ENCODE measurements at regions not wholly inside any gene's neighbourhood (a gene's known extent, or its start where the extent isn't known, plus 50 kb on each side); places are given as distances from the start of the nearest gene placed in this dataset.

DNA sequence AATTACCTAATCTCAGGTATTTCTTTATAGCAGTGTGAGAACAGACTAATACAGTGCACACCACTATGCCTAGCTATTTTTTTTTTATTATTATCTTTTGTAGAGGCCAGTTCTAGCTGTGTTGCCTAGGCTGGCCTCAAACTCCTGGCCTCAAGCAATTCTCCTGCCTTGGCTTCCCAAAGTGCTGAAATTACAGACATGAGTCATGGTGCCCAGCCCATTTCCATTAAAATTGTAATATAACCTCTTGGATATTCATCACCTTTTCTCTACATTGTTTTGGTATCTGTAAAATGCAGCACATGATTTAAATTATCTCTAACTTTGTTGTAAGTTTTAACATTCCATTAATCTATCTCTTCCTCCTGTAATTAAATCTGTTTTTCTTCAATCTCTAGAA lies 2052.9 kb downstream of the ARAP2 start:
- H3K27me3 ChIP-seq: no peaks in the 10 kb centered on the region
- no peak overlapping the region for H3K27ac ChIP-seq
- no peaks in the 10 kb centered on the region for H3K9me3 ChIP-seq (ENCODE audit: low read depth)
- H3K4me1 ChIP-seq (ENCODE audit: low read depth): no peaks in the 10 kb centered on the region
- H3K36me3 ChIP-seq: no peaks in the 10 kb centered on the region
- no peak for DNase-seq (ENCODE audit: low read depth in 1 of 2, low spot score in 1 of 2)
- TF ChIP-seq, protein P1, sequence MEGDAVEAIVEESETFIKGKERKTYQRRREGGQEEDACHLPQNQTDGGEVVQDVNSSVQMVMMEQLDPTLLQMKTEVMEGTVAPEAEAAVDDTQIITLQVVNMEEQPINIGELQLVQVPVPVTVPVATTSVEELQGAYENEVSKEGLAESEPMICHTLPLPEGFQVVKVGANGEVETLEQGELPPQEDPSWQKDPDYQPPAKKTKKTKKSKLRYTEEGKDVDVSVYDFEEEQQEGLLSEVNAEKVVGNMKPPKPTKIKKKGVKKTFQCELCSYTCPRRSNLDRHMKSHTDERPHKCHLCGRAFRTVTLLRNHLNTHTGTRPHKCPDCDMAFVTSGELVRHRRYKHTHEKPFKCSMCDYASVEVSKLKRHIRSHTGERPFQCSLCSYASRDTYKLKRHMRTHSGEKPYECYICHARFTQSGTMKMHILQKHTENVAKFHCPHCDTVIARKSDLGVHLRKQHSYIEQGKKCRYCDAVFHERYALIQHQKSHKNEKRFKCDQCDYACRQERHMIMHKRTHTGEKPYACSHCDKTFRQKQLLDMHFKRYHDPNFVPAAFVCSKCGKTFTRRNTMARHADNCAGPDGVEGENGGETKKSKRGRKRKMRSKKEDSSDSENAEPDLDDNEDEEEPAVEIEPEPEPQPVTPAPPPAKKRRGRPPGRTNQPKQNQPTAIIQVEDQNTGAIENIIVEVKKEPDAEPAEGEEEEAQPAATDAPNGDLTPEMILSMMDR (IDR thresholded peaks at IDR 0.05; ENCODE audit: low read depth, low read length): no peak
- no peak overlapping the region for H3K4me3 ChIP-seq

DNA sequence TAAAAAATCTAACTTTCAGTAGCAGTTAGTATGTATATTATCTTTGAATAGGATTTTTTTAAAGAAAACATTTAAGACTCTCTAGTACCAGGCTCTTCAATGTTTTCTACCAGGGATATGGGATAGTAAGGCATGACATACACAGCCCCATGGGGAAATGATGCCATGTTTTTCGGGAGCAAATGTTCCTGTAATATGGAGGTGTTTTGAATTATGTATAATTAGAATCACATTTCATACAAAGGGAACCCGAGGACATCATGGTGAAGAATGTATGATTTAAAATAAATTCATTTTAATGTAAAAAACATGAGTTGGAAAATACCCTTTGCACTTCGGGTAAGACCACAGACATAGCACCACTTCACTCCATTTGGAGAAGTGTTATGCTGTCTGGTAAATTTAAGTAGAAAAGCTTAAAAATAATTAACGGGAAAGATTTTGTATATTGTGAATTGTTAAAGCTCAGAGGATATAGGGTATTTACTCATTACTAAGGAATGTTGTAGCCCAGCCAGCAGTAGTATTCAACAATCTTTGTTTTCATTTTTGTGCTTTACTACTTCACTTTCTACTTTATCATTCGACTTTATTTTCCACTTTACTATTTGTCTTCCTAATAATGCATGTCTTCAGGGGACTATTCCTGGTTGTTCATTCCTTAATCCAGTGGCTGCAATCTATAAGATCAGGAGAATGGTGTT lies 2050.7 kb downstream of the ARAP2 start:
- Histone ChIP-seq H3K27me3 (no peaks in the 10 kb centered on the region), H3K9me3 (ENCODE audit: low read depth) (no peaks in the 10 kb centered on the region), H3K4me1 (ENCODE audit: low read depth) (no peaks in the 10 kb centered on the region), H3K36me3 (no peaks in the 10 kb centered on the region), H3K4me3 (no peak overlapping the region), H3K27ac (no peak overlapping the region)
- TF ChIP-seq, protein P1 (IDR thresholded peaks at IDR 0.05; ENCODE audit: low read depth, low read length): no peak
- DNase-seq (ENCODE audit: low read depth in 1 of 2, low spot score in 1 of 2): peak in 1 of 2 donors; percentile 51

DNA sequence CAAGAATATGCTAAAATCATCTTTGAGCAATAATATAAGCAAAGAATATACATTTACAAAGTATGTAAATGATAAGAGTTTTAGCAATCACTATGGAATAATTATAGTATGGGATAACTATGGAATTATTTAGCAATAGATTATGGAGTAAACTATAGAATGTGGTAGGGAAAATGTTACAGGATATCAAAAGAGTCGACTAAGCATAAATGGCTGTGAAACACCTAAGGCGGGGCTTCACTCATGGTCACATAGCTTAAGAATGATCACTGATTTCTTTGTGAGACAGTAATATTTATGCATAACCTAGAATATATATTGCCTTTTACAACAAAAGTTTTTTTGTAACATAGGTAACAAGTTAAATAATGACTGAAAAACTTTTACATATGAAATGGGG lies 2049.7 kb downstream of the ARAP2 start:
- H3K36me3 ChIP-seq: no peaks in the 10 kb centered on the region
- H3K9me3 ChIP-seq (ENCODE audit: low read depth): no peaks in the 10 kb centered on the region
- TF ChIP-seq, protein P1 (IDR thresholded peaks at IDR 0.05; ENCODE audit: low read depth, low read length): no peak
- H3K27me3 ChIP-seq: no peaks in the 10 kb centered on the region
- no peak overlapping the region for H3K27ac ChIP-seq
- no peaks in the 10 kb centered on the region for H3K4me1 ChIP-seq (ENCODE audit: low read depth)
- DNase-seq (ENCODE audit: low read depth in 1 of 2, low spot score in 1 of 2): no peak
- no peak overlapping the region for H3K4me3 ChIP-seq

DNA sequence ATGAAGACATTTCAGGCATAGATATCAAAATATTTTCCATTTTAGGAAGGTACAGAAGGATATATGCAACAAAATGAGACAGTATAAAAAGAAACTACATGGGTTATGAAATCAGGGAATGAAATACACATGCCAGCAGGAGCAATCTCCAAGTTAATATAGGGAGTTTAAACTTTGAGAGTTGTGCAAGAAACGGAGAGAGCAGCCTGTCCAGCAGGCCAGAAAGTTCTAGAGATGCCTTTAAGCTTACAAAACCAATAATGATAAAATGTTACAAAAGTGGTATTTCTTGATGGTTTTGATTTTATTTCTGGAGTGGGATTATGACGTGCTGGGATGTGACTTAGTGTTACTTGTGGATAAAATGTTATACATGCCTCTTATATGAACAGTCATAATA lies 2047.9 kb downstream of the ARAP2 start:
- Histone ChIP-seq H3K4me1 (ENCODE audit: low read depth) (no peaks in the 10 kb centered on the region), H3K36me3 (no peaks in the 10 kb centered on the region), H3K27ac (no peak overlapping the region), H3K27me3 (no peaks in the 10 kb centered on the region), H3K9me3 (ENCODE audit: low read depth) (no peaks in the 10 kb centered on the region), H3K4me3 (no peak overlapping the region)
- peak in 1 of 2 donors; percentile 39 for DNase-seq (ENCODE audit: low read depth in 1 of 2, low spot score in 1 of 2)
- TF ChIP-seq, protein P1 (IDR thresholded peaks at IDR 0.05; ENCODE audit: low read depth, low read length): no peak

DNA sequence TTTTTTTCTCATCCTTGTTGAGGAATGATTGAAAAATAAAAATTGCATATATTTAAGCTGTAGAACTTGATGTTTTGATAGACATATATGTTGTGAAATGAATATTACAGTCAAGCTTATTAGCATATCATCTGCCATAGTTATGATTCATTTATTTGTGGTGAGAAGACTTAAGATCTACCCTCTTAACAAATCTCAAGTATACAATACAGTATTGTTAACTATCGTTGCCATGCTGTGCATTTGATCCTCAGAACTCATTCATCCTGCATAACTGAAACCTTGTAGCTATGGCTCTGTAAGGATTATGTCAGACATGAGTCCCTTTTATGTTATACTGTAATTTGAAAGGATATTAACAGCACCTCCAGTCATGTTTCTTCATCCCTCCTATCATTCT lies 2045.3 kb downstream of the ARAP2 start:
- Histone ChIP-seq H3K36me3 (no peaks in the 10 kb centered on the region), H3K27ac (no peak overlapping the region), H3K4me3 (no peak overlapping the region), H3K27me3 (no peaks in the 10 kb centered on the region), H3K4me1 (ENCODE audit: low read depth) (no peaks in the 10 kb centered on the region), H3K9me3 (ENCODE audit: low read depth) (no peaks in the 10 kb centered on the region)
- TF ChIP-seq, protein P1 (IDR thresholded peaks at IDR 0.05; ENCODE audit: low read depth, low read length): no peak
- DNase-seq (ENCODE audit: low read depth in 1 of 2, low spot score in 1 of 2): no peak
